ENCODE measurements at regions not wholly inside any gene's neighbourhood (a gene's known extent, or its start where the extent isn't known, plus 50 kb on each side); places are given as distances from the start of the nearest gene placed in this dataset.
A peak's percentile ranks its signal among the peaks of the same experiment; 100 is the strongest.
"Not testable (repeated sequence)": the region's sequence is repeated elsewhere in the genome, so short reads cannot be mapped to it uniquely, and the experiment has no call there.

DNA sequence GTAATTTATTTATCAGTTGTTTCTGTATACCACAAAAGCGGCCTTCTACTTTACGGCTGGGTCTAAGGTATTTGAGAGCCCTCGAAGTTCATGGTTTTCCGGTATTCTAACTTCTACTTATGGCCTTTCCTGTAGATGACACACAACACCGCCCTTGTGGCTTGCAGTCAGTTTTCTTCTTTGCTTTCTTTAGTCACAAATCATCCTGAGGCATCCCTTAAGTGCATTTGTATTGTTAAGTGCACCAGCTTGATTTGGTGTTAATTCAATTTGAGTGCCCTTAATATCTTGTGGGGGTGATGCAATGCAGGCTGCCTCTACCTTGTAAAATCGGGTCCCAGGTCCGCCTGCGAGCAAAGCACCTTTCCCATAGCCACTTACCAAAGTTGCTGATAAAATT is 511.9 kb downstream of the CCDC171 start:
- Histone ChIP-seq H3K4me2 (no peak overlapping the region), H3K27me3 (no peaks in the 10 kb centered on the region), H3K4me3 (no peak overlapping the region), H3K4me1 (ENCODE audit: insufficient read depth) (peaks cover 7% of the 10 kb centered on the region), H3K9me3 (ENCODE audit: low read depth) (no peaks in the 10 kb centered on the region), H4K20me1 (ENCODE audit: insufficient read depth, poor library complexity, severe bottlenecking) (no peaks in the 10 kb centered on the region), H3K36me3 (replicated peaks; ENCODE audit: insufficient read depth, low read depth) (no peaks in the 10 kb centered on the region), H2AFZ (no peak overlapping the region), H3K79me2 (no peaks in the 10 kb centered on the region), H3K27ac (no peak overlapping the region), H3K9me2 (replicated peaks; ENCODE audit: insufficient read depth) (no peaks in the 10 kb centered on the region)
- 69% methylated on average over 8 of the region's 8 CpGs for WGBS (ENCODE audit: low lambda C conversion rate, missing lambda C conversion rate)
- TF ChIP-seq, protein P1, sequence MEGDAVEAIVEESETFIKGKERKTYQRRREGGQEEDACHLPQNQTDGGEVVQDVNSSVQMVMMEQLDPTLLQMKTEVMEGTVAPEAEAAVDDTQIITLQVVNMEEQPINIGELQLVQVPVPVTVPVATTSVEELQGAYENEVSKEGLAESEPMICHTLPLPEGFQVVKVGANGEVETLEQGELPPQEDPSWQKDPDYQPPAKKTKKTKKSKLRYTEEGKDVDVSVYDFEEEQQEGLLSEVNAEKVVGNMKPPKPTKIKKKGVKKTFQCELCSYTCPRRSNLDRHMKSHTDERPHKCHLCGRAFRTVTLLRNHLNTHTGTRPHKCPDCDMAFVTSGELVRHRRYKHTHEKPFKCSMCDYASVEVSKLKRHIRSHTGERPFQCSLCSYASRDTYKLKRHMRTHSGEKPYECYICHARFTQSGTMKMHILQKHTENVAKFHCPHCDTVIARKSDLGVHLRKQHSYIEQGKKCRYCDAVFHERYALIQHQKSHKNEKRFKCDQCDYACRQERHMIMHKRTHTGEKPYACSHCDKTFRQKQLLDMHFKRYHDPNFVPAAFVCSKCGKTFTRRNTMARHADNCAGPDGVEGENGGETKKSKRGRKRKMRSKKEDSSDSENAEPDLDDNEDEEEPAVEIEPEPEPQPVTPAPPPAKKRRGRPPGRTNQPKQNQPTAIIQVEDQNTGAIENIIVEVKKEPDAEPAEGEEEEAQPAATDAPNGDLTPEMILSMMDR (IDR thresholded peaks at IDR 0.05; ENCODE audit: poor library complexity) = no peak
- TF ChIP-seq EZH2 (IDR thresholded peaks at IDR 0.05; ENCODE audit: borderline replicate concordance) (no peak), EZH2phosphoT487 (IDR thresholded peaks at IDR 0.05; ENCODE audit: low read depth, severe bottlenecking, unreplicated experiment) (no peak)
- no peak for DNase-seq (ENCODE audit: low spot score)

DNA sequence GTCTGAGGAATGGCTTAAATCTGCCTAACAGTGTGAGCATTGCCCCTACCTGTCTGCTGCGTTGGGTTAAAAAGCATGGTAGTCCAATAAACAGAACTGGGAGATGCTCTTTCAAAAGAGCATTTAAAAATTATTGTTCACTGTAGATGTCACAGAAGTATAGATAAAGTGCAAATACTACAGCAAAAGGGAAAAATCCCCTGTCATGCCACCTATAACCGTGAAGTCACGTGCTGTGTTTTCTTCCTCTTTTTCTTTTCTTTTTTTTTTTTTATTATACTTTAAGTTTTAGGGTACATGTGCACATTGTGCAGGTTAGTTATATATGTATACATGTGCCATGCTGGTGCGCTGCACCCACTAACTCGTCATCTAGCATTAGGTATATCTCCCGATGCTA is 513.4 kb downstream of the CCDC171 start:
- H3K36me3 ChIP-seq (replicated peaks; ENCODE audit: insufficient read depth, low read depth); H3K4me1 ChIP-seq (ENCODE audit: insufficient read depth); H3K27ac ChIP-seq; H3K79me2 ChIP-seq; H3K4me2 ChIP-seq; H3K4me3 ChIP-seq; H3K9me2 ChIP-seq (replicated peaks; ENCODE audit: insufficient read depth); H3K27me3 ChIP-seq; DNase-seq (ENCODE audit: low spot score); H2AFZ ChIP-seq; H4K20me1 ChIP-seq (ENCODE audit: insufficient read depth, poor library complexity, severe bottlenecking); H3K9me3 ChIP-seq (ENCODE audit: low read depth): not testable (repeated sequence)
- 94% methylated on average over 3 of the region's 6 CpGs for WGBS (ENCODE audit: low lambda C conversion rate, missing lambda C conversion rate)

DNA sequence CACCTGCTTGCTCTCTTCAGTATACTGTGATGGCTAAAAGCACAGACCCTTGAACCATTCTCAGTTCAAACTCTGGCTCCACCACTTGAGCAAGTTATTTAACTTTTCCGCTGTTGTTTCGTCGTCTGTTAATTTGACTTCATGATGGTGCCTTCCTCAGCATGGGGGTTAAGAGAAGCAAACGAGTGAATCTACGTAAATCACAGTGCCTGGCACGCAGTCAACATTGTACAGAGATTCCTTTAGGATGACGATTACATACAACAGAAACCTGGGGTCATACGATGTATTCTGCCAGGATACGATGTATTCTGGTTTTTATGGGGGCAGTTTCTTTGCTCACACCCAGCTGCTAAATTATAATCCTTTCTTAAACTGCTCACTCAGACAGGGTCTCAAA is 515.6 kb downstream of the CCDC171 start:
- Histone ChIP-seq H3K9me2 (replicated peaks; ENCODE audit: insufficient read depth) (no peaks in the 10 kb centered on the region), H3K79me2 (no peaks in the 10 kb centered on the region), H2AFZ (no peak overlapping the region), H3K27ac (no peak overlapping the region), H3K4me1 (ENCODE audit: insufficient read depth) (peaks cover 8% of the 10 kb centered on the region), H3K4me3 (no peak overlapping the region), H3K4me2 (no peak overlapping the region), H3K9me3 (ENCODE audit: low read depth) (no peaks in the 10 kb centered on the region), H3K27me3 (no peaks in the 10 kb centered on the region), H3K36me3 (replicated peaks; ENCODE audit: insufficient read depth, low read depth) (no peaks in the 10 kb centered on the region), H4K20me1 (ENCODE audit: insufficient read depth, poor library complexity, severe bottlenecking) (no peaks in the 10 kb centered on the region)
- no peak for DNase-seq (ENCODE audit: low spot score)
- WGBS (ENCODE audit: low lambda C conversion rate, missing lambda C conversion rate) = 84% methylated on average over 9 of the region's 9 CpGs
- TF ChIP-seq EZH2phosphoT487 (IDR thresholded peaks at IDR 0.05; ENCODE audit: low read depth, severe bottlenecking, unreplicated experiment) = no peak
- TF ChIP-seq, protein P1 (IDR thresholded peaks at IDR 0.05; ENCODE audit: poor library complexity) = no peak
- TF ChIP-seq EZH2 (IDR thresholded peaks at IDR 0.05; ENCODE audit: borderline replicate concordance) = no peak

DNA sequence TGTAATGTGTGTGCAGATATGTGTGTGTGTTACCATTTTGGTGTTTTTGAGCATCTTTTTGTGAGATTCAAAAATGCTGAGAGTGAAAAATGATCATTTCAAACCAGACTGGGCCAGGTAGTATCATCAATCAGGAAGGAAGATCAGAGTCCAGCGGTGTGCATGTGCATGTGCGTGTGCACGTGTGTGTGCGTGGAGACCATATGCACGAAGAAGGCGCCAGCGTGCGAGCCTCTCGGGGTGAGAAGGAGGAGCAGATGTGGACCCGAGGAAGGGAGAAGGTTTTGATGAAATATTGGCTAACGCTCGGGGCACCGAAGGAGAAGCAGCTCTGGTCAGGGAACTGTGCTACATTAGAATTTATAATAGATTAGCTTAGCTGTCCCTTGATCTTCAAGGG is 516.4 kb downstream of the CCDC171 start:
- no peak overlapping the region for H2AFZ ChIP-seq
- H3K9me3 ChIP-seq (ENCODE audit: low read depth) = no peaks in the 10 kb centered on the region
- H3K4me2 ChIP-seq = no peak overlapping the region
- no peaks in the 10 kb centered on the region for H3K9me2 ChIP-seq (replicated peaks; ENCODE audit: insufficient read depth)
- WGBS (ENCODE audit: low lambda C conversion rate, missing lambda C conversion rate) = 91% methylated on average over 13 of the region's 13 CpGs
- no peak overlapping the region for H3K4me3 ChIP-seq
- H3K27ac ChIP-seq = peak overlapping the region; percentile 34
- no peaks in the 10 kb centered on the region for H4K20me1 ChIP-seq (ENCODE audit: insufficient read depth, poor library complexity, severe bottlenecking)
- no peaks in the 10 kb centered on the region for H3K36me3 ChIP-seq (replicated peaks; ENCODE audit: insufficient read depth, low read depth)
- no peak for TF ChIP-seq EZH2 (IDR thresholded peaks at IDR 0.05; ENCODE audit: borderline replicate concordance)
- TF ChIP-seq, protein P1 (IDR thresholded peaks at IDR 0.05; ENCODE audit: poor library complexity) = no peak
- no peak for TF ChIP-seq EZH2phosphoT487 (IDR thresholded peaks at IDR 0.05; ENCODE audit: low read depth, severe bottlenecking, unreplicated experiment)
- no peak for DNase-seq (ENCODE audit: low spot score)
- H3K27me3 ChIP-seq = no peaks in the 10 kb centered on the region
- H3K79me2 ChIP-seq = no peaks in the 10 kb centered on the region
- peaks cover 8% of the 10 kb centered on the region for H3K4me1 ChIP-seq (ENCODE audit: insufficient read depth)
